Left ventricle myocardium superior (tissue), 1 donor: ENCODE measurements at regions not wholly inside any gene's neighbourhood (a gene's known extent, or its start where the extent isn't known, plus 50 kb on each side); places are given as distances from the start of the nearest gene placed in this dataset.

Experiments used
- ATAC-seq: fragments of 200-7000 bp; cut with Tn5 transposase; one replicate; pipeline ENCODE4 v1.9.1; 2020; ENCODE audit warnings: mild to moderate bottlenecking, moderate library complexity
- DNase-seq: peaks from one replicate; pipeline ENCODE4 v3.0.0-alpha.2; 2020
- intact Hi-C: fragments of 100-400 bp; cut with micrococcal nuclease; formaldehyde crosslinking; loops from one replicate; pipeline ENCODE4 v1.11.0; 2022
- donor health status: DM: no; HTN: yes; CAD: no; lungs with severe emphysema.

DNA sequence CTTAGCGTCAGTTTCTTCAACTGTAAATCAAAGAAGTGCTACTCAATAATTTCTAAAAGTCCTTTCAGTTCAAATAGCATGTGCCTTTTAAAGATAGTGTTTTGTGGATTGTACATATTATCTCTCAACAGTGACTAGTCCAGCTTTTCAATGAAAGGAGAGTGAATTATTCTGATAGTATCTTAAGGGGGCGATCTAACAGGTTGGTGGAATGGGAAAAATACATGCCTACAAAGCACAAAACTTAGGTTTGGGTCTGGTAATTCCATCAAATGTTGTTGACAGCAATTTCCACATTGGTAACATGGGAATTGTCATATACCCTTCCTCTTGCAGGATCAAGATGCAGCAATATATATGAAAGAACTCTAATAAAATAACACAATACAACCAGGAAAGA, 50.1 kb upstream of the HDGFL1 start:
- DNase-seq (no peak), ATAC-seq (no peak)
- intact Hi-C loops: no loop called here
